ENCODE measurements at regions not wholly inside any gene's neighbourhood (a gene's known extent, or its start where the extent isn't known, plus 50 kb on each side); places are given as distances from the start of the nearest gene placed in this dataset.

- Mint-ChIP-seq H3K4me3 (no peak overlapping the region), H3K9me3 (peaks cover 0 to 8% (median 4%) of the 10 kb centered on the region in 5 donors), H3K4me1 (peaks cover 18 to 32% (median 29%) of the 10 kb centered on the region in 3 donors), H3K27ac (no peak overlapping the region), H3K36me3 (peaks cover 0 to 27% (median 7%) of the 10 kb centered on the region in 3 donors), H3K27me3 (no peaks in the 10 kb centered on the region)
- ChIA-PET POLR2A (interaction anchor here (0.6 kb wide), 1 partner anchor 10 kb away, joined by 4 read pairs; no protein-coding TSS in a partner anchor), CTCF (no interaction called here)
- no peak overlapping the region for H3K4me3 ChIP-seq (ENCODE audit: low read length)
- no peaks in the 10 kb centered on the region for H3K9me3 ChIP-seq (ENCODE audit: low read length)
- no peaks in the 10 kb centered on the region for H3K27me3 ChIP-seq (ENCODE audit: insufficient read depth, low read length, poor library complexity, severe bottlenecking)
- H3K36me3 ChIP-seq (ENCODE audit: insufficient read depth, low read length) = no peaks in the 10 kb centered on the region
- no peak overlapping the region for H3K27ac ChIP-seq (ENCODE audit: low read depth, low read length)
- DNase-seq = no peak
- peaks cover 22% of the 10 kb centered on the region for H3K4me1 ChIP-seq (ENCODE audit: insufficient read depth, low read length)
Measured at GRCh38 chr12:91974541-91975085, 171.0 kb downstream of the BTG1 start.

- Mint-ChIP-seq H3K9me3 (peaks cover 0 to 8% (median 4%) of the 10 kb centered on the region in 5 donors), H3K4me1 (peaks cover 17 to 27% (median 24%) of the 10 kb centered on the region in 3 donors), H3K27ac (peak overlapping the region in 2 of 8 donors; percentile 70 to 86), H3K4me3 (no peak overlapping the region), H3K27me3 (no peaks in the 10 kb centered on the region), H3K36me3 (peaks cover 0 to 29% (median 7%) of the 10 kb centered on the region in 3 donors)
- H3K9me3 ChIP-seq (ENCODE audit: low read length) = no peaks in the 10 kb centered on the region
- peaks cover 20% of the 10 kb centered on the region for H3K4me1 ChIP-seq (ENCODE audit: insufficient read depth, low read length)
- H3K36me3 ChIP-seq (ENCODE audit: insufficient read depth, low read length) = no peaks in the 10 kb centered on the region
- CTCF ChIA-PET = no interaction called here
- no peak for DNase-seq
- POLR2A ChIA-PET = no interaction called here
- H3K4me3 ChIP-seq (ENCODE audit: low read length) = no peak overlapping the region
- no peaks in the 10 kb centered on the region for H3K27me3 ChIP-seq (ENCODE audit: insufficient read depth, low read length, poor library complexity, severe bottlenecking)
- no peak overlapping the region for H3K27ac ChIP-seq (ENCODE audit: low read depth, low read length)
Measured at GRCh38 chr12:91973813-91974212, 171.8 kb downstream of the BTG1 start.

- peaks cover 0 to 5% (median 4%) of the 10 kb centered on the region in 5 donors for H3K9me3 Mint-ChIP-seq
- Histone ChIP-seq H3K27ac (ENCODE audit: low read depth, low read length) (no peak overlapping the region), H3K9me3 (ENCODE audit: low read length) (no peaks in the 10 kb centered on the region), H3K27me3 (ENCODE audit: insufficient read depth, low read length, poor library complexity, severe bottlenecking) (no peaks in the 10 kb centered on the region), H3K4me3 (ENCODE audit: low read length) (no peak overlapping the region), H3K4me1 (ENCODE audit: insufficient read depth, low read length) (peaks cover 11% of the 10 kb centered on the region), H3K36me3 (ENCODE audit: insufficient read depth, low read length) (no peaks in the 10 kb centered on the region)
- H3K27me3 Mint-ChIP-seq = no peaks in the 10 kb centered on the region
- H3K4me3 Mint-ChIP-seq = no peak overlapping the region
- no peak for DNase-seq
- H3K27ac Mint-ChIP-seq = no peak overlapping the region
- POLR2A ChIA-PET = no interaction called here
- H3K4me1 Mint-ChIP-seq = peaks cover 7 to 18% (median 15%) of the 10 kb centered on the region in 3 donors
- peaks cover 0 to 22% (median 7%) of the 10 kb centered on the region in 3 donors for H3K36me3 Mint-ChIP-seq
- CTCF ChIA-PET = no interaction called here
Measured at GRCh38 chr12:91972896-91973295, 172.8 kb downstream of the BTG1 start.

- H3K4me1 ChIP-seq (ENCODE audit: insufficient read depth, low read length) = no peaks in the 10 kb centered on the region
- H3K9me3 ChIP-seq (ENCODE audit: low read length) = no peaks in the 10 kb centered on the region
- no peaks in the 10 kb centered on the region for H3K27me3 ChIP-seq (ENCODE audit: insufficient read depth, low read length, poor library complexity, severe bottlenecking)
- Mint-ChIP-seq H3K9me3 (peaks cover 0 to 2% (median 0%) of the 10 kb centered on the region in 5 donors), H3K27ac (no peak overlapping the region), H3K4me1 (peaks cover 0 to under 1% (median 0%) of the 10 kb centered on the region in 3 donors), H3K4me3 (no peak overlapping the region), H3K36me3 (peaks cover 0 to 15% (median 2%) of the 10 kb centered on the region in 3 donors), H3K27me3 (no peaks in the 10 kb centered on the region)
- H3K4me3 ChIP-seq (ENCODE audit: low read length) = no peak overlapping the region
- ChIA-PET CTCF (no interaction called here), POLR2A (no interaction called here)
- H3K36me3 ChIP-seq (ENCODE audit: insufficient read depth, low read length) = no peaks in the 10 kb centered on the region
- DNase-seq = no peak
- no peak overlapping the region for H3K27ac ChIP-seq (ENCODE audit: low read depth, low read length)
Measured at GRCh38 chr12:91968777-91969171, 176.9 kb downstream of the BTG1 start.

GRCh38 chr12:91968076-91968776 lies 177.4 kb downstream of the BTG1 start:
- H3K27ac ChIP-seq (ENCODE audit: low read depth, low read length) = no peak overlapping the region
- no peaks in the 10 kb centered on the region for H3K4me1 Mint-ChIP-seq
- H3K36me3 Mint-ChIP-seq = peaks cover 0 to 17% (median 1%) of the 10 kb centered on the region in 3 donors
- POLR2A ChIA-PET = no interaction called here
- no peaks in the 10 kb centered on the region for H3K9me3 ChIP-seq (ENCODE audit: low read length)
- no peaks in the 10 kb centered on the region for H3K27me3 ChIP-seq (ENCODE audit: insufficient read depth, low read length, poor library complexity, severe bottlenecking)
- H3K27me3 Mint-ChIP-seq = no peaks in the 10 kb centered on the region
- CTCF ChIA-PET = no interaction called here
- H3K4me1 ChIP-seq (ENCODE audit: insufficient read depth, low read length) = no peaks in the 10 kb centered on the region
- H3K4me3 Mint-ChIP-seq = no peak overlapping the region
- H3K27ac Mint-ChIP-seq = peak overlapping the region in 1 of 8 donors; percentile 24
- DNase-seq = no peak
- H3K36me3 ChIP-seq (ENCODE audit: insufficient read depth, low read length) = no peaks in the 10 kb centered on the region
- no peak overlapping the region for H3K4me3 ChIP-seq (ENCODE audit: low read length)
- H3K9me3 Mint-ChIP-seq = peaks cover 0 to 2% (median under 1%) of the 10 kb centered on the region in 5 donors

GRCh38 chr12:91967590-91967989 lies 178.1 kb downstream of the BTG1 start:
- POLR2A ChIA-PET = no interaction called here
- H3K36me3 ChIP-seq (ENCODE audit: insufficient read depth, low read length) = no peaks in the 10 kb centered on the region
- DNase-seq = no peak
- Mint-ChIP-seq H3K36me3 (peaks cover 0 to 17% (median 1%) of the 10 kb centered on the region in 3 donors), H3K9me3 (peaks cover 0 to 2% (median 2%) of the 10 kb centered on the region in 5 donors), H3K4me3 (no peak overlapping the region), H3K4me1 (no peaks in the 10 kb centered on the region), H3K27ac (peak overlapping the region in 1 of 8 donors; percentile 24), H3K27me3 (no peaks in the 10 kb centered on the region)
- H3K4me1 ChIP-seq (ENCODE audit: insufficient read depth, low read length) = no peaks in the 10 kb centered on the region
- H3K27me3 ChIP-seq (ENCODE audit: insufficient read depth, low read length, poor library complexity, severe bottlenecking) = no peaks in the 10 kb centered on the region
- CTCF ChIA-PET = no interaction called here
- no peaks in the 10 kb centered on the region for H3K9me3 ChIP-seq (ENCODE audit: low read length)
- H3K4me3 ChIP-seq (ENCODE audit: low read length) = no peak overlapping the region
- H3K27ac ChIP-seq (ENCODE audit: low read depth, low read length) = no peak overlapping the region

- H3K27me3 Mint-ChIP-seq = no peaks in the 10 kb centered on the region
- H3K27ac Mint-ChIP-seq = no peak overlapping the region
Measured at GRCh38 chr12:91965781-91966180, 179.9 kb downstream of the BTG1 start.

GRCh38 chr12:91964501-91964900 lies 181.1 kb downstream of the BTG1 start:
- CTCF ChIA-PET = no interaction called here

More at GRCh38 chr12:91965781-91966180, 179.9 kb downstream of the BTG1 start:
- Histone ChIP-seq H3K36me3 (ENCODE audit: insufficient read depth, low read length) (no peaks in the 10 kb centered on the region), H3K27ac (ENCODE audit: low read depth, low read length) (no peak overlapping the region), H3K27me3 (ENCODE audit: insufficient read depth, low read length, poor library complexity, severe bottlenecking) (no peaks in the 10 kb centered on the region), H3K4me1 (ENCODE audit: insufficient read depth, low read length) (no peaks in the 10 kb centered on the region), H3K4me3 (ENCODE audit: low read length) (no peak overlapping the region), H3K9me3 (ENCODE audit: low read length) (no peaks in the 10 kb centered on the region)
- Mint-ChIP-seq H3K4me1 (no peaks in the 10 kb centered on the region), H3K36me3 (peaks cover 0 to 22% (median 1%) of the 10 kb centered on the region in 3 donors), H3K9me3 (peaks cover 0 to 2% (median 0%) of the 10 kb centered on the region in 5 donors), H3K4me3 (no peak overlapping the region)
- POLR2A ChIA-PET = interaction anchor here (0.8 kb wide), 1 partner anchor 213 kb away, joined by 7 read pairs; no protein-coding TSS in a partner anchor
- CTCF ChIA-PET = no interaction called here
- DNase-seq = no peak

More at GRCh38 chr12:91964501-91964900, 181.1 kb downstream of the BTG1 start:
- peaks cover 0 to 16% (median 0%) of the 10 kb centered on the region in 3 donors for H3K36me3 Mint-ChIP-seq
- H3K27me3 Mint-ChIP-seq = no peaks in the 10 kb centered on the region
- no peak overlapping the region for H3K4me3 ChIP-seq (ENCODE audit: low read length)
- H3K27me3 ChIP-seq (ENCODE audit: insufficient read depth, low read length, poor library complexity, severe bottlenecking) = no peaks in the 10 kb centered on the region
- no peak overlapping the region for H3K27ac ChIP-seq (ENCODE audit: low read depth, low read length)
- DNase-seq = no peak
- H3K9me3 ChIP-seq (ENCODE audit: low read length) = no peaks in the 10 kb centered on the region
- peaks cover 0 to 2% (median 0%) of the 10 kb centered on the region in 5 donors for H3K9me3 Mint-ChIP-seq
- no peak overlapping the region for H3K27ac Mint-ChIP-seq
- H3K4me1 ChIP-seq (ENCODE audit: insufficient read depth, low read length) = no peaks in the 10 kb centered on the region
- POLR2A ChIA-PET = no interaction called here
- no peaks in the 10 kb centered on the region for H3K36me3 ChIP-seq (ENCODE audit: insufficient read depth, low read length)
- H3K4me1 Mint-ChIP-seq = no peaks in the 10 kb centered on the region
- no peak overlapping the region for H3K4me3 Mint-ChIP-seq
